HG03378 (cell line): ENCODE measurements at regions not wholly inside any gene's neighbourhood (a gene's known extent, or its start where the extent isn't known, plus 50 kb on each side); places are given as distances from the start of the nearest gene placed in this dataset.

Source experiments
- ATAC-seq: cut with Tn5 transposase; IDR thresholded peaks from one replicate; pipeline ENCODE4 v1.9.1; 2021; ENCODE audit warnings: mild to moderate bottlenecking, moderate library complexity; ENCODE audit not compliant: unreplicated experiment

DNA sequence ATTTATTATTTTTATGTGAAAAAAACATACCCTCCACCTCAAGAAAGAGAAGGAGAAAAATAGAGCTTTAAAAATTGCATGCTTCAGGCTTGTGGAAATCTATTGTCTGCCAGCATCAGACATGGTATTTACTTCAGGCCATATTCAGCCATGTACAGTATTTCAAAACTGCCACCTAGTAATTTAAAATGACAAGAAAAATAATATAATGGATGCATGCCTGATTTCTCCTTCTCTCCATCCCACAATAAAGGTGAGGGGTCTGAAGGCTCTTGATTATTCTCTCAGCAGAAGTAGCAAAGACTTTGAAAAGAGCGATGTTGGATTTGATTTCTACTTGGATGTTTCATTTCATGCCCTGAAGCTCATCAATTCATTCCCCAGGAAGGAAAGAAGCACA lies 250.7 kb downstream of the TBC1D4 start:
- no peak for ATAC-seq

GRCh38 chr13:75226733-75227435 lies 255.1 kb downstream of the TBC1D4 start:
- no peak for ATAC-seq

GRCh38 chr13:75226092-75226491 lies 255.9 kb downstream of the TBC1D4 start:
- ATAC-seq = no peak

- no peak for ATAC-seq
Measured at GRCh38 chr13:75225288-75226032, 256.5 kb downstream of the TBC1D4 start.

- no peak for ATAC-seq
Measured at GRCh38 chr13:75224053-75224742, 257.8 kb downstream of the TBC1D4 start.

- no peak for ATAC-seq
Measured at GRCh38 chr13:75222031-75222430, 259.9 kb downstream of the TBC1D4 start.

GRCh38 chr13:75220861-75221260 lies 261.1 kb downstream of the TBC1D4 start:
- ATAC-seq = no peak

DNA sequence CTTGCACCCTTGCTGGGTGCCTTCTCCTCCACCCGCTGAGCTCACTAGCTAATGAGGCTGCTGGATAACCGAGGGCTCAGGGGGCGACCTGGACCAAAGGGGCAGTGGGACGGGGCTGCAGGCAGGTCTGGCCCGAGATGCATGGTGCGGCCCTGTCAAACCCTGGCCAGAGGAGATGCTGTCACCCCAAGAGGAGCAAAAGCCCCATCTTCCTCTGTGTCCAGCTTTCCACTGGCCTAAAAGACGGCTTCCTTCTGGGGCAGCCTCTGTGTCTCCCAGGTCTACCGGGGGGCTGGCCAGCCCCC lies 261.8 kb downstream of the TBC1D4 start:
- no peak for ATAC-seq

DNA sequence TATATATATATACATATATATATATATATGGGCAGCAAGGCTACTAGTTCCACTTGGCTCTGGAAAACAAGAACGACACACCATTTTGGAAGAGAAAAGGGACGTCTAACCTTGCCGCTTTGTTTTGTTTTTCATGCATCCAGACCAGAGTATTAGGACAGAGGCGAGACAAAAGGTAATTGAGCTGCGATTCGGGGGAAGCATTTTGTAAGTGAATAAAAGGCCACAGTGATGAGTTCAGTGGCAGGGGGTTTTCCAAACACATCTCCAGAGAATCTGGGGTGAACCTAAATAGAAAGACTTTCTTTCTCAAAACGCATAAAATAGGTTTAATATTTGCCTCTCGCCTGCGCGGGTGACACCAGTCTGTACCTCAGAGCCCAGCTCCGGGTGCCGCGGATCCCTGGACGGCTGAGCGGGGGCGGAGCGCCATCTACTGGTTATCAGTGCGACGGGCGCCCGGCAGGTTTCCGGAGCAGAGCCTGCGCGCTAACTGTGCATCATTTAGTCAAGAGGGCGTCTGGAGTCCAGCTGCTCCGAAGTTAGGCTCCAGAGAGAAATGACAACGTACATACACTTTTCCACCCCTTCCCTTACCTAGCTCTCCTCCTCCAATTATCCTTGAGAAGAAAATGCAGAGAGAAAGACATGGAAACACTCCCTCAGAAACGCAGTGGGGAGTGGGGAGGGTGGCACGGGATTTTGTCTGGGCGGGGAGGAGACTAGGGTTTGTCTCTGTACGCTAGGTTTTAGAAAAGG lies 262.3 kb downstream of the TBC1D4 start:
- peak; percentile 95 for ATAC-seq

GRCh38 chr13:75217949-75218348 lies 264.0 kb downstream of the TBC1D4 start:
- no peak for ATAC-seq

GRCh38 chr13:75216038-75216437 lies 265.9 kb downstream of the TBC1D4 start:
- ATAC-seq = no peak

GRCh38 chr13:75214846-75215245 lies 267.1 kb downstream of the TBC1D4 start:
- ATAC-seq = no peak

DNA sequence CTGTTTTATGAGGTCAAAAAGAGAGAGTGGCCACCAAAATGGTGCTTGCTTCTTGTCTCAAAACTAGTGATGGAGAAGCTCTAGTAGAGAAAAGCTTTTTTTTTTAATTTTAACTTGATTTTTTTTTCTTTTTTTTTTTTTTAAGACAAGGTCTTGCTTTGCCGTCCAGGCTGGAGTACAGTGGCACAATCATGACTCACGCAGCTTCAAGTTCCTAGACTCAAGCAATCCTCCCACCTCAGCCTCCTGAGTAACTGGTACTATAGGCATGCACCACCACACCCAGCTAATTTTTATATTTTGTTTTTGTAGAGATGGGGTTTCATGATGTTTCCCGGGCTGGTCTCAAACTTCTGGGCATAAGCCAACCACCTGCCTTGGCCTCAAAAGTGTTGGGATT lies 279.0 kb downstream of the TBC1D4 start:
- no peak for ATAC-seq

DNA sequence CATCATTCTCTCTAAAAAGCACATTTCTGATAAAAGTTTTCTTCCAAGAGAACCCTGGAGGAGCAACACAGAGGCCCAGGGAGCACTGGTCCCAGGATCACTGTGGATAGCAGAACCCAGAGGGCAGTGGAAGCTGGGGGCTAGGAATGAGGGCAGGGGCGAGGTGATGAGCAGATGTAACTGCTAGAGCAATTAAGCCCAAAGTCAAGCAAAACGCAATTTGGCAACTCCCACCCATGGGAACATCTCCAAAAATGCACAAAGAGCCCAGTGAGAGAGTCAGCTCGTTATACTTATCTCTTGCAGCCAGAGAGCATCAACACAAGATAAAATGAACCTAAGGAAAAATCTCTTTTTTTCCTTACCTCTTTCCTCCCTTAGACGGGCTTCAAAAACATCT lies 284.2 kb downstream of the TBC1D4 start:
- no peak for ATAC-seq

DNA sequence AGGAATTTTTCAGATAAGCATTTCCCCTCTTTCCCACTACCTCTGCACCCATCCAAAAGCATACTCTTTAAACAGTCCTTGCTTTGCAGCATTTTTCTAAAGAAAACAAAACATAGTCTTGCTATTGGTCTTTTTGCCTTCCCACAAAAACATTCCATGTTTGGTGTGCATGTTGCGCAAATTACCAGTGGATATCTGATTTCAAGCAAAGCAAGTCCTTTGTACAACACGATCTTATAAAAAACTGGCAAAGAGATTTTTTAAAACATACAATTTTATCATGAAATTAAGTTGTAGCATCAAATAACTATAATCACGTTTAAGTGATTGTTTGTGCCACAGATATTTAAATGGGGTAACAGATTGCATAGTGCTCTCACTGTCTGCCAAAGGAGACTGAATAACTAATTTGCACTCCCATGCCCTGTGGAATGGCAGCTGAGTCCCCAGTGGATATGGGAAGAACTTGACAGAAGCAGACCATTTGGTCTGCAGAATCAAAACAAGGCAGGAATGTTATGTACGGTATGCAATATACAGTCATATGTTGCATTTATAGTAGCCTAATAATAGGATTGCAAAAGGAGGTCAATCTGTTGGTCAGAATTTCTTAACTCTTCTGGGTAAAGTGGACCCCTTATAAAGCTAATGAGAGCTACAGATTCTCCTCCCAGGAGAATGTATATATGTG lies 285.7 kb downstream of the TBC1D4 start:
- no peak for ATAC-seq

DNA sequence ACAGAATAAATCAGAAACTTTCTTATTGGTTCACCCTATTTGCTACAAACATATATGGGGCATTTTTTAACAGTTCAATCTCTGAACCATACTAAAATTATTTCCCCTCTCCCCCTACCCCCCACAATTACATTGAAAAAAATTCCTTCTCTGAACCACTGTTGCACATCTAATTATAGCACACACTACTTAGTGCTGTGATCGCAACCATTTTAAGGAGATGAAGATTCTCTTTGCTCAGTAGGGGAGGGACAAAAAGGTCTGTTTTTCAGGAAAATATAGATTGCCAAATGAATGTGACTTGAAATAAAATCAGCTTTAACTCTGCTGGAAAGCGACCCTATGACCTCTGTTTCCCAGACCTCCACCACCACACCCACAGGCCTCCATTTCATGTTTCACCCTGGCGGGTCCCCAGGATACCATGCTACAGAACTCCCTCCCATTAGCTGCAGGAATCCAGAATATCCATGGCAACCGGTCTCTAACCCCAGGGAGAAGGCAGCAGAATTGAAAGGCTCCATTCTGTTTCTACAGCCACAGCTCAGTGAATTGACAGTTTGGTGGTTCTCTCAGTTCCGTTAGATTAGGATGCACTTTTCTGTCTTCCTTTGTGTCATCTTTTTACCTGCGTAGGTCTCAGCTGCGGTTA lies 286.3 kb downstream of the TBC1D4 start:
- ATAC-seq = no peak

- no peak for ATAC-seq
Measured at GRCh38 chr13:75194717-75195462, 287.1 kb downstream of the TBC1D4 start.

DNA sequence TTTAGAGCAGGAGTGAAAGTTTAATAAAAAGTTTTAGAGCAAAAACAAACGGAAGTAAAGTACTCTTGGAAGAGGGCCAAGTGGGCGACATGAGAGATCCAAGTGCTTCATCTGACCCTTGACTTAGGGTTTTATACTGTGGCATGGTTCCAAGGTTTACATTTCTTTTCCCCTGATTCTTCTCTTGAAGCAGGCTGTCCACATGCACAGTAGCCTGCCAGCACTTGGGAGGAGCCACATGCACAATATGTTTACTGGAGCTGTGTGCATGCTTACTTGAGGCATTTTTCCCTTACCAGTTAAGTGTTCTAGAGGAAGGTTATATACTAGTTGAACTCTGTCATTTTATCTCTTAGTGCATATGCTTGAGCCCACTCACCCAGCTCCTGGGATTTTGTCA lies 295.6 kb downstream of the TBC1D4 start:
- ATAC-seq = no peak

DNA sequence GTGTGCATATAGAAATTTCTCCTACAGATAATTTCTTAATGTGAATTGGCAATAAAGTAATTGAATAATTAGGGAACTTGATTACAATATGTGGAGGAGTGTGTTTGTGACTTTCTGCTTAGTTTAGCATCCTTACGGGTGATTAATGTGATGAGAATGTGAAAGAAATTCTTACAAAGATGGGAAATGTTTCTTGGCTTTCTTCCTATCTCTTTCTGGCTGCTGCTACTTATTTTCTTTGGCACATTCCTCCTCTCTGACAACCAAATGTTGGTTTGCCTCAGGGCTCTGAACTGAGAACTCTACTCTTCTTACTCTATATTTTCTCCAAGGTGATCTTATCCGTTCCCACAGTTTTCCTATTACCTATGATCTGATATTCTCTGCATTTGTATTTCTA lies 300.1 kb downstream of the TBC1D4 start:
- no peak for ATAC-seq
